IMR-90 (cell line): ENCODE measurements at regions not wholly inside any gene's neighbourhood (a gene's known extent, or its start where the extent isn't known, plus 50 kb on each side); places are given as distances from the start of the nearest gene placed in this dataset.

Source experiments
- ATAC-seq: fragments of 200-7000 bp; cut with Tn5 transposase; 2 replicates; pipeline ENCODE4 v1.9.1; 2020; ENCODE audit warnings: low read depth, mild to moderate bottlenecking, moderate library complexity
- BruUV-seq: library from RNA; stranded (reverse); fragments of 400-500 nt; replicated peaks from 2 replicates; lab custom pipeline; 2021; lab: Mats Ljungman, UMichigan
- CTCF ChIA-PET: fragments of 300-600 bp; formaldehyde crosslinking; extraction: SDS; loops from one replicate; lab custom pipeline; 2021; ENCODE audit warnings: antibody characterized with exemption; lab: Yijun Ruan, JAX
- POLR2A ChIA-PET: fragments of 300-600 bp; sonication (Branson Sonifier 250); formaldehyde crosslinking; loops from one replicate; lab custom pipeline; 2022; ENCODE audit warnings: antibody characterized with exemption; ENCODE audit not compliant: unreplicated experiment; lab: Charles Lee
- DNase-seq: peaks from one replicate; pipeline ENCODE4 v3.0.0; 2013
- H2AFZ ChIP-seq: replicated peaks from 2 replicates; pipeline ENCODE3; 2013; ENCODE audit warnings: low read length, mild to moderate bottlenecking; ENCODE audit not compliant: poor library complexity
- H2AK5ac ChIP-seq: 2 replicates; pipeline ENCODE4 v1.6.1; 2013; ENCODE audit warnings: low read depth, low read length, inconsistent platforms
- H2AK9ac ChIP-seq: replicated peaks from 2 replicates; pipeline ENCODE3; 2013; ENCODE audit warnings: mild to moderate bottlenecking, low read depth, low read length, moderate library complexity; ENCODE audit not compliant: poor library complexity
- H2BK120ac ChIP-seq: 2 replicates; pipeline ENCODE4 v1.6.1; 2013; ENCODE audit warnings: low read depth, low read length, inconsistent platforms
- H2BK15ac ChIP-seq: 3 replicates; pipeline ENCODE4 v1.6.1; 2013; ENCODE audit warnings: low read depth, low read length, inconsistent platforms
- H2BK20ac ChIP-seq: 2 replicates; pipeline ENCODE4 v1.6.1; 2013; ENCODE audit warnings: low read depth, mild to moderate bottlenecking, inconsistent platforms, low read length, moderate library complexity
- H2BK5ac ChIP-seq: 2 replicates; pipeline ENCODE4 v1.6.1; 2013; ENCODE audit warnings: mild to moderate bottlenecking, low read depth, low read length, inconsistent platforms; ENCODE audit not compliant: poor library complexity, severe bottlenecking
- H3K14ac ChIP-seq: replicated peaks from 2 replicates; pipeline ENCODE4 v1.6.1; 2013; ENCODE audit warnings: low read depth, low read length, inconsistent platforms
- H3K18ac ChIP-seq: 2 replicates; pipeline ENCODE4 v1.6.1; 2013; ENCODE audit warnings: low read depth, low read length, control low read depth
- H3K23ac ChIP-seq: 2 replicates; pipeline ENCODE4 v1.6.1; 2013; ENCODE audit warnings: low read depth, low read length, inconsistent platforms
- H3K27ac ChIP-seq: 2 replicates; pipeline ENCODE4 v1.5.1; 2013; ENCODE audit warnings: mild to moderate bottlenecking, control low read depth, low read length; ENCODE audit not compliant: insufficient read depth
- H3K27me3 ChIP-seq: 2 replicates; pipeline ENCODE4 v1.6.1; 2013; ENCODE audit warnings: low read length; ENCODE audit not compliant: control insufficient read depth, insufficient read depth
- H3K36me3 ChIP-seq: 2 replicates; pipeline ENCODE4 v1.6.1; 2013; ENCODE audit warnings: low read length, mixed read lengths; ENCODE audit not compliant: control insufficient read depth, insufficient read depth
- H3K4ac ChIP-seq: 2 replicates; pipeline ENCODE4 v1.6.1; 2013; ENCODE audit warnings: low read depth, low read length, inconsistent platforms
- H3K4me1 ChIP-seq: 2 replicates; pipeline ENCODE4 v1.6.1; 2013; ENCODE audit warnings: low read length, mixed read lengths; ENCODE audit not compliant: control insufficient read depth, insufficient read depth
- H3K4me2 ChIP-seq: 2 replicates; pipeline ENCODE4 v1.6.1; 2013; ENCODE audit warnings: low read depth, mild to moderate bottlenecking, control low read depth, low read length, moderate library complexity
- H3K4me3 ChIP-seq: 2 replicates; pipeline ENCODE4 v1.5.1; 2013; ENCODE audit warnings: low read depth, mild to moderate bottlenecking, control low read depth, low read length, moderate library complexity; ENCODE audit not compliant: insufficient read depth
- H3K56ac ChIP-seq: 2 replicates; pipeline ENCODE4 v1.6.1; 2013; ENCODE audit warnings: low read length, inconsistent platforms; ENCODE audit not compliant: insufficient read depth; ENCODE audit errors: extremely low read depth
- H3K79me1 ChIP-seq, 2 experiments: 2 replicates each; pipeline ENCODE4 v1.6.1; 2013; ENCODE audit warnings: low read length in 2 of 2, inconsistent platforms in 1 of 2, low read depth in 1 of 2
- H3K9ac ChIP-seq: 2 replicates; pipeline ENCODE4 v1.6.1; 2013; ENCODE audit warnings: low read depth, low read length, control low read depth
- H3K9me1 ChIP-seq: 2 replicates; pipeline ENCODE4 v1.6.1; 2013; ENCODE audit warnings: low read length, inconsistent platforms; ENCODE audit not compliant: insufficient read depth
- H3K9me3 ChIP-seq: 2 replicates; pipeline ENCODE4 v1.6.1; 2013; ENCODE audit warnings: low read length; ENCODE audit not compliant: control insufficient read depth, insufficient read depth
- H4K20me1 ChIP-seq: 2 replicates; pipeline ENCODE4 v1.6.1; 2013; ENCODE audit warnings: low read length, inconsistent platforms; ENCODE audit not compliant: insufficient read depth
- H4K5ac ChIP-seq: 2 replicates; pipeline ENCODE4 v1.6.1; 2013; ENCODE audit warnings: mild to moderate bottlenecking, low read depth, low read length, control low read depth
- H4K8ac ChIP-seq, 2 experiments: 2 replicates each; pipeline ENCODE4 v1.6.1; 2013; ENCODE audit warnings: low read depth in 2 of 2, low read length in 2 of 2, control low read depth in 1 of 2, inconsistent platforms in 1 of 2
- H4K91ac ChIP-seq: 2 replicates; pipeline ENCODE4 v1.6.1; 2013; ENCODE audit warnings: low read depth, low read length, inconsistent platforms; ENCODE audit not compliant: insufficient read depth
- CEBPB ChIP-seq: IDR thresholded peaks from 2 replicates; pipeline ENCODE4 v1.6.1; 2012; ENCODE audit warnings: low read depth, low read length, improper control_type of control experiment
- RAD21 ChIP-seq: IDR thresholded peaks from 2 replicates; pipeline ENCODE4 v1.6.1; 2012; ENCODE audit warnings: low read length, improper control_type of control experiment
- WGBS, 2 experiments: methylation state at CpG; one replicate each; pipeline versions ENCODE4 v1.1.5 to v1.1.7; 2013; ENCODE audit warnings: missing lambda C conversion rate in 2 of 2; ENCODE audit not compliant: insufficient read length in 1 of 2; ENCODE audit errors: extremely low coverage in 2 of 2; 5-methylcytosine and 5-hydroxymethylcytosine counted together
- dilution Hi-C: fragments of 300-500 bp; cut with HindIII; formaldehyde crosslinking; loops from one replicate; pipeline ENCODE4 v1.14.3; 2018; ENCODE audit warnings: low sequenced_read_pairs; ENCODE audit not compliant: unreplicated experiment
- in situ Hi-C: fragments of 300-500 bp; cut with MboI; formaldehyde crosslinking; loops from 3 replicates; pipeline ENCODE4 v1.14.3; 2019; ENCODE audit warnings: low sequenced_read_pairs, inconsistent platforms, mixed read lengths
- intact Hi-C: fragments of 100-400 bp; cut with micrococcal nuclease; formaldehyde crosslinking; loops from 2 replicates; pipeline ENCODE4 v1.10.0; 2022

DNA sequence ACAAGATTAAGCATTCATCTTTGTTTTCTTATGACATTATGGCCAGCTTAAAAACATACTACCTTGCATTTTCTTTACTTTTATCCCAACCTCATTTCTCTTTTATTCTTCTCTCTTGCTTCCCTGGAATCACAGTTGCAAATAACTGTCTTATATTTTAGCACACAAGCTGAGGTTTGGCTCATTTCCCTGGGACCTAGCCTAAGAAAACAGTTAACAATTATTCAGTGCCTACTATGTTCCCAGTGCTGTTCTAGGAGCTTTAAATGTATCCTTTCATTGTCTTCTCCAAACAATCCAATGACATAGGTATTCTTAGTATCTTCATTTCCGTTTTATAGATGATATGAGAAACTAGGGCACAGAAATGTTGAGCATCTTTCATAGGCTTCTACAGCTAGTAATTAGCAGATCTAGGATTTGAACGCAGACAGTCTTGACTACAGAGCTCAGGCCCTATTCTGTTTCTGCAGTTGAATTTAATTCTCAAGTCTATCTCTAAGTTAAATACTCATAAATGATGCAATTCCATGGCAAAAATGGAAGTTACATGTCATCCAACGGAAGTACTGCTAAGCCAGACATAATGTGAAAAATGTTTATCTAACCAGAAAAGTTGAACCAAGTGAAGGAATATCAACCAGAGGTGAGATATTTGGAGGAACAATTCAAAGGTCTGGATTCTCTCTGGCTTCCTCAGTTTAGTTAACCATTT, 52.3 kb upstream of the MTAP start:
- Histone ChIP-seq H3K56ac (no peak overlapping the region), H3K18ac (no peak overlapping the region), H4K91ac (no peak overlapping the region), H2BK15ac (no peak overlapping the region), H2BK20ac (no peak overlapping the region), H4K20me1 (no peaks in the 10 kb centered on the region), H3K4me3 (no peak overlapping the region), H2BK120ac (no peak overlapping the region), H3K9ac (no peak overlapping the region), H3K27me3 (no peaks in the 10 kb centered on the region), H3K36me3 (no peaks in the 10 kb centered on the region), H3K27ac (no peak overlapping the region), H2AK9ac (no peak overlapping the region), H3K4me2 (no peak overlapping the region), H3K14ac (no peak overlapping the region), H3K9me3 (no peaks in the 10 kb centered on the region), H3K4me1 (no peaks in the 10 kb centered on the region), H3K79me1 (no peaks in the 10 kb centered on the region), H4K5ac (no peak overlapping the region), H3K9me1 (no peaks in the 10 kb centered on the region), H2AK5ac (no peak overlapping the region), H2AFZ (no peak overlapping the region), H3K4ac (no peak overlapping the region), H4K8ac (no peak overlapping the region), H2BK5ac (no peak overlapping the region), H3K23ac (no peak overlapping the region)
- POLR2A ChIA-PET: no interaction called here
- no TSS peak for BruUV-seq
- DNase-seq (no peak), ATAC-seq (no peak)
- CTCF ChIA-PET: interaction anchor here (1.5 kb wide), 1 partner anchor 17 kb away, joined by 3 read pairs; no protein-coding TSS in a partner anchor
- intact Hi-C loops: no loop called here
- dilution Hi-C loops: no loop called here
- TF ChIP-seq RAD21 (no peak), CEBPB (0 out of 2 replicates have a peak, but pooled peaks have one; percentile 36)
- no CpG with 5 or more reads among the region's 3 CpGs for WGBS, 2 experiments
- in situ Hi-C loops: no loop called here
